Kidney (tissue), 13 donors: ENCODE measurements at regions not wholly inside any gene's neighbourhood (a gene's known extent, or its start where the extent isn't known, plus 50 kb on each side); places are given as distances from the start of the nearest gene placed in this dataset.

ENCODE experiments used
- DNase-seq, 5 donors: peaks; one replicate each; pipeline ENCODE4 v3.0.0-alpha.2; 2013 to 2020
- FAIRE-seq: peaks from 2 replicates; lab custom pipeline; 2012; peaks lifted over from hg19 to GRCh38; lab: Jason Lieb, UNC
- H3K27ac ChIP-seq, 2 donors: one replicate each; pipeline ENCODE4 v1.7.0; 2013; ENCODE audit warnings: low read depth in 2 of 2, low read length in 2 of 2, inconsistent platforms in 1 of 2
- H3K27me3 ChIP-seq: one replicate; pipeline ENCODE4 v1.7.1; 2013; ENCODE audit warnings: low read length, inconsistent platforms; ENCODE audit not compliant: control insufficient read depth, insufficient read depth
- H3K36me3 ChIP-seq, 3 donors: one replicate each; pipeline versions ENCODE4 v1.7.0 to v1.7.1; 2013; ENCODE audit warnings: low read length in 3 of 3, control low read depth in 1 of 3, inconsistent platforms in 1 of 3; ENCODE audit not compliant: insufficient read depth in 3 of 3, control insufficient read depth in 2 of 3
- H3K4me1 ChIP-seq, 3 donors: one replicate each; pipeline versions ENCODE4 v1.7.0 to v1.7.1; 2013; ENCODE audit warnings: low read length in 3 of 3, inconsistent platforms in 1 of 3, low read depth in 1 of 3; ENCODE audit not compliant: control insufficient read depth in 2 of 3, insufficient read depth in 2 of 3
- H3K4me3 ChIP-seq, 3 donors: one replicate each; pipeline versions ENCODE4 v1.7.0 to v1.8.1; 2013; ENCODE audit warnings: low read length in 3 of 3, control low read depth in 1 of 3, inconsistent platforms in 1 of 3
- H3K9ac ChIP-seq, 3 donors: one replicate each; pipeline versions ENCODE4 v1.7.0 to v1.7.1; 2013; ENCODE audit warnings: low read length in 3 of 3, control low read depth in 1 of 3, inconsistent platforms in 1 of 3
- H3K9me3 ChIP-seq, 3 donors: one replicate each; pipeline versions ENCODE4 v1.7.0 to v1.7.1; 2013; ENCODE audit warnings: low read length in 3 of 3, control low read depth in 1 of 3, inconsistent platforms in 1 of 3; ENCODE audit not compliant: control insufficient read depth in 2 of 3, insufficient read depth in 1 of 3
- intact Hi-C: fragments of 100-400 bp; cut with DNase I; formaldehyde crosslinking; loops from one replicate; pipeline ENCODE4 v1.11.1; 2022
- TF ChIP-seq, protein P1 (sequence below): IDR thresholded peaks from 3 replicates; pipeline ENCODE4 v1.5.1; 2012; ENCODE audit warnings: mild to moderate bottlenecking, moderate library complexity, borderline replicate concordance; ENCODE audit not compliant: insufficient read depth; ENCODE audit errors: extremely low read depth
- donor health status: control.
- donor health status: control.
- donor health status: control.
- donor health status: control.
- donor health status: control.
- donor health status: DM: yes; HTN: yes; CAD: no.
- donor health status: Normal renal cell carcinoma (clear cell type).

GRCh38 chr6:163720460-163721235 lies 306.1 kb downstream of the QKI start:
- Histone ChIP-seq H3K9ac (no peak overlapping the region), H3K27me3 (no peaks in the 10 kb centered on the region), H3K27ac (no peak overlapping the region), H3K4me3 (no peak overlapping the region), H3K9me3 (no peaks in the 10 kb centered on the region), H3K36me3 (no peaks in the 10 kb centered on the region), H3K4me1 (no peaks in the 10 kb centered on the region)
- DNase-seq (no peak), FAIRE-seq (no peak)
- intact Hi-C loops = no loop called here
- TF ChIP-seq, protein P1, sequence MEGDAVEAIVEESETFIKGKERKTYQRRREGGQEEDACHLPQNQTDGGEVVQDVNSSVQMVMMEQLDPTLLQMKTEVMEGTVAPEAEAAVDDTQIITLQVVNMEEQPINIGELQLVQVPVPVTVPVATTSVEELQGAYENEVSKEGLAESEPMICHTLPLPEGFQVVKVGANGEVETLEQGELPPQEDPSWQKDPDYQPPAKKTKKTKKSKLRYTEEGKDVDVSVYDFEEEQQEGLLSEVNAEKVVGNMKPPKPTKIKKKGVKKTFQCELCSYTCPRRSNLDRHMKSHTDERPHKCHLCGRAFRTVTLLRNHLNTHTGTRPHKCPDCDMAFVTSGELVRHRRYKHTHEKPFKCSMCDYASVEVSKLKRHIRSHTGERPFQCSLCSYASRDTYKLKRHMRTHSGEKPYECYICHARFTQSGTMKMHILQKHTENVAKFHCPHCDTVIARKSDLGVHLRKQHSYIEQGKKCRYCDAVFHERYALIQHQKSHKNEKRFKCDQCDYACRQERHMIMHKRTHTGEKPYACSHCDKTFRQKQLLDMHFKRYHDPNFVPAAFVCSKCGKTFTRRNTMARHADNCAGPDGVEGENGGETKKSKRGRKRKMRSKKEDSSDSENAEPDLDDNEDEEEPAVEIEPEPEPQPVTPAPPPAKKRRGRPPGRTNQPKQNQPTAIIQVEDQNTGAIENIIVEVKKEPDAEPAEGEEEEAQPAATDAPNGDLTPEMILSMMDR = no peak

DNA sequence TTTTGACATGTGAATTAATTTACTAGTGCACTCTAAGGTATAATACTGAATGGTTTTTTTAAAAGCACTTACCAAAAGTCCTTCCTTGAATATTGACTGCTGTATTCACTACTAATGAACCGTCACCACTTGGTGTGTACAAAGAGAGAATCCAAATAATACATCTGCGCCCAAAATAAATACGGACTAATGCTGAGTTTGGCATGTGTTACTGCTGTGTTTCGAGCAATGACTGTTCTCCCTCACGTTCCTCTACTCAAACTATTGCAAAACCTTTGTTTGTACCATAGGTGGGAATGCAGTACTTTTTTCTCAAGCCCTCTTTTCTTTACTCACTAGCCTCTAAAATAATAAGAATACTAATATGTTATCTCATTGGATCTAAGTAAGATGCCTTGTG lies 305.5 kb downstream of the QKI start:
- intact Hi-C loops = no loop called here
- H3K4me3 ChIP-seq = no peak overlapping the region
- H3K9ac ChIP-seq = no peak overlapping the region
- no peak overlapping the region for H3K27ac ChIP-seq
- H3K9me3 ChIP-seq = no peaks in the 10 kb centered on the region
- no peaks in the 10 kb centered on the region for H3K36me3 ChIP-seq
- FAIRE-seq (no peak), DNase-seq (no peak)
- TF ChIP-seq, protein P1 = no peak
- no peaks in the 10 kb centered on the region for H3K4me1 ChIP-seq
- H3K27me3 ChIP-seq = no peaks in the 10 kb centered on the region

DNA sequence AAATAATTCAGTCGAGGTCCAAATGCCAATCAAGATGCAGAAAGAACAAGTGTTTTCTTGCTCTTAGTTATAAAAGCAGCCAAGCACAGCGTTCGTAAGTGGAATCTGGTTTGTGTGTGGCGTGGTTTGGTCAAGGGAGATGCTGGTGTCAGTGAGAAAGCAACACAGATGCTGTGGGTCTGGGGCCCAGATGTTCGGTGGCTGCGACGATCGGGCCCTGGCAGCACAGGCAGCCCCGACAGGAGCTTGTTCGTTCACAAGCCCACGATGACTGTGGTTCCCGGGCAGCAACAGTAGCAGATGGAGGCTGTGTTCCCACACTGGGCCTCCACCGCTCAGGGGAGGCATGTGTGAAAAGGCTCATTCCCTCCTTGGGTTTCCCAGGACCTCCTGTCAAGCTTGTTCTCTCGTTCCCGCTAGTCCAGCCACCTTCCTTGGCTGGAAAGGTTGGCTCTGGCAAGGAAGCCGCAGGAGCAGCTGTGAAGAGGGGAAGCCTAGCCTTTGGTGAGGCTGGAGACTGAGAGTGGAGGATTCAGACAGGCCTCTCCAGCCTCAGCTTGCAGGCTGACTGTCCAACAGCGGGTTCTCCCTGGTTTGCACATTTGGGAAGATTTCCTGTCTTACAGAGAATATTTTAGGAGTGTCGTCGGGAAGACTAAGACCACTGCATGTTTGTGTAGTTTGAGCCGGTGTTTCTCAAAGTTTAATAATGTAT lies 304.7 kb downstream of the QKI start:
- Histone ChIP-seq H3K4me1 (no peaks in the 10 kb centered on the region), H3K9me3 (no peaks in the 10 kb centered on the region), H3K27me3 (no peaks in the 10 kb centered on the region), H3K36me3 (no peaks in the 10 kb centered on the region), H3K4me3 (no peak overlapping the region), H3K9ac (no peak overlapping the region), H3K27ac (no peak overlapping the region)
- DNase-seq (no peak), FAIRE-seq (no peak)
- intact Hi-C loops = no loop called here
- TF ChIP-seq, protein P1 = no peak
